HepG2 (cell line): ENCODE measurements at regions not wholly inside any gene's neighbourhood (a gene's known extent, or its start where the extent isn't known, plus 50 kb on each side); places are given as distances from the start of the nearest gene placed in this dataset.

Source experiments
- SP1 ChIP-seq, 2 experiments: fragments of 450-650 bp in 1 of 2; sonication (generic) in 1 of 2; formaldehyde crosslinking in 1 of 2; IDR thresholded peaks; 2 replicates each; pipeline versions ENCODE4 v1.4.0 to v1.6.1; 2016 to 2020; ENCODE audit warnings: missing genetic modification reagents in 1 of 2
- ZC3H13 ChIP-seq: sonication (generic); formaldehyde crosslinking; IDR thresholded peaks from 2 replicates; pipeline ENCODE4 v1.8.1; 2023; ENCODE audit warnings: mild to moderate bottlenecking, missing genetic modification reagents, moderate library complexity
- ZNF562 ChIP-seq: sonication (generic); formaldehyde crosslinking; IDR thresholded peaks from 2 replicates; pipeline ENCODE4 v1.8.0; 2022; ENCODE audit warnings: missing genetic modification reagents, borderline replicate concordance

DNA sequence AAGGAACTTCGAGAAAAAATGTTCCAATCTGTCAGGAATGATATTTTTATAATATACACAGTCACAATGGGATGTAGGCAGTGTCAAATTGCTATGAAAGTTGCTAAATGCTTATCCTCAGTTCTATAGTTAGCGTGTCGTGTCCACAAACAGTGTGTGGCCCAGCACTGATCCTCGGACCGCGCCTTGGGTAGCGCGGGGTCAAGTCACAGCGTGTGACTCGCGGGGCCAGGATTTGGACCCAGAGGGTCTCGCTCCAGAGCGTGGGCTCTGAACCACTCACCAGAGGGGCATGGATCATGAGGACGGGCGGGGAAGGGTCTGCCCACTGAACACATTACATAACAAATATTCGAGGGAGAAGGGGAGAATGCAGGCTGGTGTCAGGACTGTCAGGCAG lies 171.8 kb downstream of the C9orf50 start:
- TF ChIP-seq ZNF562 (no peak), ZC3H13 (CRISPR knock-in tag) (no peak), SP1 (IDR thresholded peaks at IDR 0.05) (no peak), SP1 (CRISPR knock-in tag; IDR thresholded peaks at IDR 0.05) (no peak)
